T-helper 1 cell treated with Interleukin-12 subunit alpha and Interleukin-12 subunit beta and Interleukin-4 antibody, amounts not matched to agents 30 μg/mL and 1 μg/mL, for 36 hours (primary cell): ENCODE measurements at regions not wholly inside any gene's neighbourhood (a gene's known extent, or its start where the extent isn't known, plus 50 kb on each side); places are given as distances from the start of the nearest gene placed in this dataset.

Source experiments
- H3K27ac Mint-ChIP-seq: one replicate; pipeline ENCODE4 v1.8.0; 2021; ENCODE audit warnings: mild to moderate bottlenecking, mixed read lengths
- H3K27me3 Mint-ChIP-seq: one replicate; pipeline ENCODE4 v1.8.0; 2021; ENCODE audit warnings: low read depth, mixed read lengths
- H3K36me3 Mint-ChIP-seq: one replicate; pipeline ENCODE4 v1.8.0; 2021; ENCODE audit warnings: low read depth, mixed read lengths
- H3K4me1 Mint-ChIP-seq: one replicate; pipeline ENCODE4 v1.8.0; 2021; ENCODE audit warnings: low read depth, mixed read lengths
- H3K4me3 Mint-ChIP-seq: one replicate; pipeline ENCODE4 v1.8.0; 2021; ENCODE audit warnings: mild to moderate bottlenecking, moderate library complexity, mixed read lengths
- H3K9me3 Mint-ChIP-seq: one replicate; pipeline ENCODE4 v1.8.0; 2021; ENCODE audit warnings: mixed read lengths

GRCh38 chr6:141000917-141001316 is 1131.8 kb upstream of the GJE1 start:
- Mint-ChIP-seq H3K27me3 (no peaks in the 10 kb centered on the region), H3K4me1 (no peaks in the 10 kb centered on the region), H3K27ac (no peak overlapping the region), H3K4me3 (no peak overlapping the region), H3K9me3 (no peaks in the 10 kb centered on the region), H3K36me3 (no peaks in the 10 kb centered on the region)

- no peaks in the 10 kb centered on the region for H3K9me3 Mint-ChIP-seq
- no peak overlapping the region for H3K27ac Mint-ChIP-seq
- no peaks in the 10 kb centered on the region for H3K27me3 Mint-ChIP-seq
- no peak overlapping the region for H3K4me3 Mint-ChIP-seq
- H3K4me1 Mint-ChIP-seq = no peaks in the 10 kb centered on the region
- H3K36me3 Mint-ChIP-seq = no peaks in the 10 kb centered on the region
These were observed 1139.2 kb upstream of the GJE1 start for GRCh38 chr6:140993515-140993914.

GRCh38 chr6:140992678-140993077 is 1140.0 kb upstream of the GJE1 start:
- Mint-ChIP-seq H3K4me1 (no peaks in the 10 kb centered on the region), H3K4me3 (no peak overlapping the region), H3K9me3 (no peaks in the 10 kb centered on the region), H3K27me3 (no peaks in the 10 kb centered on the region), H3K27ac (no peak overlapping the region), H3K36me3 (no peaks in the 10 kb centered on the region)

GRCh38 chr6:140988780-140989179 is 1143.9 kb upstream of the GJE1 start:
- Mint-ChIP-seq H3K4me3 (no peak overlapping the region), H3K27me3 (no peaks in the 10 kb centered on the region), H3K4me1 (no peaks in the 10 kb centered on the region), H3K9me3 (no peaks in the 10 kb centered on the region), H3K27ac (no peak overlapping the region), H3K36me3 (no peaks in the 10 kb centered on the region)

GRCh38 chr6:140987364-140988155 is 1145.2 kb upstream of the GJE1 start:
- Mint-ChIP-seq H3K9me3 (no peaks in the 10 kb centered on the region), H3K27ac (no peak overlapping the region), H3K36me3 (no peaks in the 10 kb centered on the region), H3K27me3 (no peaks in the 10 kb centered on the region), H3K4me1 (no peaks in the 10 kb centered on the region), H3K4me3 (no peak overlapping the region)

DNA sequence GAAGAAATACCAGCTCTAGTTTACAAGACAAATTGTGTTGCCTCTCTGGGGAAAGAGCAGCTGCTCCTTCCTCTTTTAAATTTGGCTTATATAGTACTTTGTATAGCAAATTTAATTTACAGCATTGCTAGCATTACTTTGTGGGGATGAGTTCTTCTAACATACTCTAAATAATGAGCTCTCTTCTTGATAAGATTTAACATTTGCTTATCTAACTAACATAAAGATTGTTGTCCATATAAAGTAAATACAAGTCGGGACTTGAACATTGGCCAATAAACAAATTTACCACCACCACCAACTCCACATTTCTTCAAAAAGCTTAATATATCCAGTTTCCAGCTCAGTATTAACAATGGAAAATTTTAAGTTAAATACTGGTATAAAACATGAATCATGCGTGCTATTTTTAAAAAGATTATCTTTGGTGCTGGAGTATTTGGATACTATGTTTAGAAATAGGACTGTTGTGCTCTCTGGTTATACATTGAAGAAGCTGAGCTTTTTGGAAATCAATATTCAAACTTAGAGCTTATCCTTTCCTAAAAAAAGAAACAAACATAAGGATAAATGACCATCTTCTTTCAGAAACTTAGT is 1146.9 kb upstream of the GJE1 start:
- no peaks in the 10 kb centered on the region for H3K27me3 Mint-ChIP-seq
- H3K9me3 Mint-ChIP-seq = no peaks in the 10 kb centered on the region
- no peak overlapping the region for H3K4me3 Mint-ChIP-seq
- no peaks in the 10 kb centered on the region for H3K4me1 Mint-ChIP-seq
- H3K36me3 Mint-ChIP-seq = no peaks in the 10 kb centered on the region
- no peak overlapping the region for H3K27ac Mint-ChIP-seq

GRCh38 chr6:140980265-140980887 is 1152.3 kb upstream of the GJE1 start:
- Mint-ChIP-seq H3K36me3 (no peaks in the 10 kb centered on the region), H3K27ac (no peak overlapping the region), H3K4me3 (no peak overlapping the region), H3K27me3 (no peaks in the 10 kb centered on the region), H3K4me1 (no peaks in the 10 kb centered on the region), H3K9me3 (no peaks in the 10 kb centered on the region)

DNA sequence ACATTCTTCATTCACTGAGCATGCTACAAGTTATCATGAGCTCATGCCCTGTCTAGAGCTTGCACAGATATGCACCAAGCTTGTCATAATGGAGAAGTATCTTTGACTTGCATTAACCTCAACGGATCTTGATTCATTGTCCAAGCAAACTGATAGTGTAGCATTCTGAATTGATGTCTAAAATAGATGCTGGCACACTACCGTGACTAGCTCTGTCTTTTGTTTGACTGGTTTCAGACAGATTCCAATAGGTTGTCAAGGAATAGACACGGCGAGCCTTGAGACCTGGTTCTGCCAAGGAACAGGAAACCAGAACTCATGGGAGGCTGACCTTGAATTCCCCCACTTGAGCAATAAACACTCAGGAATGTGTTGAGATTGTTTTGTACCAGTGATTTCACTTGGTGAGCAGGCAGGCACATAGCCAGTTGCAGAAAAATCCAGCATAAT is 1153.1 kb upstream of the GJE1 start:
- H3K27me3 Mint-ChIP-seq = no peaks in the 10 kb centered on the region
- no peak overlapping the region for H3K27ac Mint-ChIP-seq
- H3K4me3 Mint-ChIP-seq = no peak overlapping the region
- H3K36me3 Mint-ChIP-seq = no peaks in the 10 kb centered on the region
- no peaks in the 10 kb centered on the region for H3K4me1 Mint-ChIP-seq
- no peaks in the 10 kb centered on the region for H3K9me3 Mint-ChIP-seq

DNA sequence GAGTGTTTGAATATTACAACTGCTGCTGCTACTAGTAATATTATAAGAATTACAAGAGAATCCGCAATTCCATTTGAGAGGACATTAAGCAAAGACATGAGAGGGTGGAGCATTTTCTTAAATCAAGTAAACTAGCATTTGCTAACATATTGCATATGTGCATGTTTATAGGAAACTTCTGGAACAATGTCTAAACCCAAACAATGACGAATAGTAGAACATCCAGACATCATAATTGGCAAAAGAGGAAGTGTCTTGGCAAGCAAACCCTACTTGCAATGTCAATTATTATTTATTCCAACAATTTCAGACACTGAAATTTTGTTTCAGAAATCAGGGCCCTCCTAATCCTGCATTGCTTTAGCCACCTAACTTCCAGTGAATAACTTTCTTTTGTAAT is 1155.3 kb upstream of the GJE1 start:
- Mint-ChIP-seq H3K9me3 (no peaks in the 10 kb centered on the region), H3K27me3 (no peaks in the 10 kb centered on the region), H3K27ac (no peak overlapping the region), H3K36me3 (no peaks in the 10 kb centered on the region), H3K4me3 (no peak overlapping the region), H3K4me1 (no peaks in the 10 kb centered on the region)

DNA sequence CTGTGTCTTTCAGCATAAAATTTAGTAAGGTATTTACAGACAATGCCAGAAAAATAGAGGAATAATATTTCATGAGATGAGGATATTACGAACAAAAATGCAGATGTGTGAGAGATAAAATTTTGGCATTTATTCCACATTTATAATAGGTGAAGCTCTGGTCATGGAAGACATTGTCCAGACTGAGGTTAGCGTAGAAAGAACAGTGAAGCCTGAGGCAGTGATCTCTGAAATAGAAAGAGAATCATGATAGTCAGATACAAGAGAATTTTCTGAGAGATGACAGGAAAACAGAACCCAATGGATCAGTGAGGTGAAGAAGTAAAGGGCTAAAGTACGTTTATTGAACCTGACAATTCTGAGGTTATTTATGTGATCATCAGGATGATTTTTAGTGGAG is 1155.9 kb upstream of the GJE1 start:
- H3K4me3 Mint-ChIP-seq = no peak overlapping the region
- H3K9me3 Mint-ChIP-seq = no peaks in the 10 kb centered on the region
- H3K36me3 Mint-ChIP-seq = no peaks in the 10 kb centered on the region
- H3K27ac Mint-ChIP-seq = no peak overlapping the region
- H3K27me3 Mint-ChIP-seq = no peaks in the 10 kb centered on the region
- no peaks in the 10 kb centered on the region for H3K4me1 Mint-ChIP-seq

DNA sequence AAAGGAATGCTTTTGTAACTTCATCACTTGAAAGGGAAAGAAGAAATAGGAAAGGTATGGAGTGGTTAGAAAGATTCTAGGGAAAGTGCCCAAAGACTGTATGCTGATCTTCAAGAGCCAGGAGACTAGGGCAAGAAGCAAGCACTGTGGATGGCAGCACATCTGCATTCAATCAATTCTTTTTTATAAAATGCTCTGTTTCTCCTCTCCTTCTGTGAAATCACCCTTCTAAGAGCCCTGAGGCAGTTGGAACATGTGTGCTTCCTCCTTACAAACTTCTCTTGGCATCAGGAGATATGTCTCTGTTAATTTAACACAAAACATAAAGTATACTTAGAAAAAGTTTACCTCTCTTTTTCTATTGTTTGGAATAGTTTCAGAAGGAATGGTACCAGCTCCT is 1162.2 kb upstream of the GJE1 start:
- Mint-ChIP-seq H3K4me1 (no peaks in the 10 kb centered on the region), H3K27me3 (no peaks in the 10 kb centered on the region), H3K36me3 (no peaks in the 10 kb centered on the region)

GRCh38 chr6:140968062-140968461 is 1164.7 kb upstream of the GJE1 start:
- no peak overlapping the region for H3K27ac Mint-ChIP-seq
- no peaks in the 10 kb centered on the region for H3K9me3 Mint-ChIP-seq
- H3K4me3 Mint-ChIP-seq = no peak overlapping the region
- no peaks in the 10 kb centered on the region for H3K4me1 Mint-ChIP-seq
- H3K27me3 Mint-ChIP-seq = no peaks in the 10 kb centered on the region
- no peaks in the 10 kb centered on the region for H3K36me3 Mint-ChIP-seq

More for the DNA sequence above, 1162.2 kb upstream of the GJE1 start:
- no peak overlapping the region for H3K4me3 Mint-ChIP-seq
- no peak overlapping the region for H3K27ac Mint-ChIP-seq
- H3K9me3 Mint-ChIP-seq = no peaks in the 10 kb centered on the region

- Mint-ChIP-seq H3K4me3 (no peak overlapping the region), H3K36me3 (no peaks in the 10 kb centered on the region), H3K27ac (no peak overlapping the region), H3K4me1 (no peaks in the 10 kb centered on the region), H3K27me3 (no peaks in the 10 kb centered on the region), H3K9me3 (no peaks in the 10 kb centered on the region)
These were observed 1166.0 kb upstream of the GJE1 start for GRCh38 chr6:140966676-140967075.

DNA sequence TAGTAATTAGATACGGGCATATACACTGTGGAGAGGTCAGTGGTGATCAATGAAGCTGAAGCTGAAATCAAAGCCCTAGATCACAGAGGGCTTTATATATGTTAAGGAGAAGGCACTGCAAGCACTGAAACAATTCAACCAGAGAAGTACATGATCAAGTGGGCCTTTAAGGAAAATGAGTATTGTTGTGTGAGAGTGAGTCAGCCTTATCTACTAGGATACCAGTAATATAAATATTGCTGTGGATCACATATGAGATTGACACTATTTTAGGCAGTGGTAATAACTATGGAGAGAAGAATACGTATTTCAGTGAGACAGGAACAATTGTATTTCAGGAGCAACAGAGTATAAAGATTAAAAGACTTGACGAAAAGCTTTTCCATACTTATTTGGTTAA is 1172.2 kb upstream of the GJE1 start:
- H3K27me3 Mint-ChIP-seq = no peaks in the 10 kb centered on the region
- H3K36me3 Mint-ChIP-seq = no peaks in the 10 kb centered on the region
- H3K9me3 Mint-ChIP-seq = no peaks in the 10 kb centered on the region
- no peak overlapping the region for H3K27ac Mint-ChIP-seq
- no peaks in the 10 kb centered on the region for H3K4me1 Mint-ChIP-seq
- H3K4me3 Mint-ChIP-seq = no peak overlapping the region

DNA sequence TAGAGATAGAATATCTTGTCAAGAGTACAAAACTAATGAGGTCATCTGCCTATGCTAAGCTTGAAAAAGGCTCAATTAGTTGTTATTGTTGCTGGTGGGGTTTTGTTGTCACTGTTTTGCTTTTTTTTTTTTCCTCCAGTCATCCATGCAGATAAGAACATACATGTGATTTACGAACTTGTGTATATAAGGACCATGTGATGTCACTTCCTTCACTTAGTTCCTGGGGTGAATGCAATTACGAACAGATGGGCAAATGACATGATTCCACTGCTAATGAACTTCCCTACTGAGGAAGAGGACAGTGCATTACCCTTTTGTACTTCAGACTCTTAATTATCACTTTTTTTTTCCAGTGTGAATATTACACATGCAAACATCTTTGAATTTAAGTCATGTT is 1175.3 kb upstream of the GJE1 start:
- Mint-ChIP-seq H3K4me1 (no peaks in the 10 kb centered on the region), H3K27ac (no peak overlapping the region), H3K4me3 (no peak overlapping the region), H3K27me3 (no peaks in the 10 kb centered on the region), H3K36me3 (no peaks in the 10 kb centered on the region), H3K9me3 (no peaks in the 10 kb centered on the region)
